OCI-LY7 (cell line): ENCODE measurements at regions not wholly inside any gene's neighbourhood (a gene's known extent, or its start where the extent isn't known, plus 50 kb on each side); places are given as distances from the start of the nearest gene placed in this dataset.

Experiments used
- EZH2phosphoT487 ChIP-seq: fragments of 200-600 bp; sonication (generic); IDR thresholded peaks from 2 replicates; pipeline ENCODE4 v1.6.1; 2018; ENCODE audit warnings: low read depth, borderline replicate concordance, mild to moderate bottlenecking, mixed run types, antibody characterized with exemption, low read length, moderate library complexity, mixed read lengths
- TF ChIP-seq, protein P1 (sequence below): fragments of 200-600 bp; sonication (generic); conservative IDR thresholded peaks from 2 replicates; pipeline ENCODE4 v1.5.1; 2014; ENCODE audit warnings: mild to moderate bottlenecking, antibody characterized with exemption, low read length, moderate library complexity, mixed read lengths

GRCh38 chr6:165913676-165914570 lies 250.9 kb upstream of the PDE10A start:
- TF ChIP-seq, protein P1, sequence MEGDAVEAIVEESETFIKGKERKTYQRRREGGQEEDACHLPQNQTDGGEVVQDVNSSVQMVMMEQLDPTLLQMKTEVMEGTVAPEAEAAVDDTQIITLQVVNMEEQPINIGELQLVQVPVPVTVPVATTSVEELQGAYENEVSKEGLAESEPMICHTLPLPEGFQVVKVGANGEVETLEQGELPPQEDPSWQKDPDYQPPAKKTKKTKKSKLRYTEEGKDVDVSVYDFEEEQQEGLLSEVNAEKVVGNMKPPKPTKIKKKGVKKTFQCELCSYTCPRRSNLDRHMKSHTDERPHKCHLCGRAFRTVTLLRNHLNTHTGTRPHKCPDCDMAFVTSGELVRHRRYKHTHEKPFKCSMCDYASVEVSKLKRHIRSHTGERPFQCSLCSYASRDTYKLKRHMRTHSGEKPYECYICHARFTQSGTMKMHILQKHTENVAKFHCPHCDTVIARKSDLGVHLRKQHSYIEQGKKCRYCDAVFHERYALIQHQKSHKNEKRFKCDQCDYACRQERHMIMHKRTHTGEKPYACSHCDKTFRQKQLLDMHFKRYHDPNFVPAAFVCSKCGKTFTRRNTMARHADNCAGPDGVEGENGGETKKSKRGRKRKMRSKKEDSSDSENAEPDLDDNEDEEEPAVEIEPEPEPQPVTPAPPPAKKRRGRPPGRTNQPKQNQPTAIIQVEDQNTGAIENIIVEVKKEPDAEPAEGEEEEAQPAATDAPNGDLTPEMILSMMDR, result no peak
- no peak for TF ChIP-seq EZH2phosphoT487
